ENCODE measurements at regions not wholly inside any gene's neighbourhood (a gene's known extent, or its start where the extent isn't known, plus 50 kb on each side); places are given as distances from the start of the nearest gene placed in this dataset.
A peak's percentile ranks its signal among the peaks of the same experiment; 100 is the strongest.

DNA sequence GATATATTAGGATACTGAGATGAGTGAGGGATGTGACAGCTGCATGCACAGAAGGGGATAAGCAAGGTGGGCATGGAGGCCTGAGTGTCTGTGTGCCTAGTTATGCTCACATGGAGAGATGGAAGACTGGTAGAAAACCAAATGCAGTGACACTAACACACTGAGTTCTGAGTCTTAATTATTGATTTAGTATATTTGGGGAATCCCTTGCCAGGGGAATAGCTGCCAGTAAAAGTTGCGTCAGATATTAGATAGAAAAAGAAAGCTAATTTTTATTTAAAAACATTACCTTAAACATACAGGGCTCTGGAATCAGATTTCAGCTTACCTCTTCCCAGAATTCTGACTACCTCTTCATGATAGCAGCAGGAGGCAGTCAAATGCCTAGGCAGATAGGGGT, 620.5 kb downstream of the METTL15 start:
- in situ Hi-C loops (cut with HindIII; ENCODE audit: low pct_unique_long_range_greater_than_20kb, low sequenced_read_pairs): no loop called here
- no peak for DNase-seq (ENCODE audit: low read depth, low spot score)

DNA sequence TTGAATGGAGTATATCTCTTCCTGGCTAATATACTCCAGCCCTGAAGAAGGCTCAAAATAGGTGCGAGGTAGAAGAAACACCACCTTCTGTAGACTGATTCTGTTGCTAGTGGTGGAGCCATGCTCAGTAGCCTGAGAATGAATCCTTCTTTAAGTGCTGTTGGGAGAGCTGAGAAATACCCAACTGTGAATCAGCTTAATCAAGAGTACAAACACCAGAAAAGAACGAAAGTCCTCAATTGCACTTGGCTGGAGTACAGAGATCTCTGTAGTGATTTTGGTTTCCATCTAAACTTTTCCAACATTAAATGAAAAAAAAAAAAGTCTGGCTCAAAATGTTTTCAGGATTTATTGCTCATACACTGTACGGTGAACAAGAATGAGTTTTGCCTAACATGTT, 619.1 kb downstream of the METTL15 start:
- no peak for DNase-seq (ENCODE audit: low read depth, low spot score)
- in situ Hi-C loops (cut with HindIII; ENCODE audit: low pct_unique_long_range_greater_than_20kb, low sequenced_read_pairs): no loop called here

DNA sequence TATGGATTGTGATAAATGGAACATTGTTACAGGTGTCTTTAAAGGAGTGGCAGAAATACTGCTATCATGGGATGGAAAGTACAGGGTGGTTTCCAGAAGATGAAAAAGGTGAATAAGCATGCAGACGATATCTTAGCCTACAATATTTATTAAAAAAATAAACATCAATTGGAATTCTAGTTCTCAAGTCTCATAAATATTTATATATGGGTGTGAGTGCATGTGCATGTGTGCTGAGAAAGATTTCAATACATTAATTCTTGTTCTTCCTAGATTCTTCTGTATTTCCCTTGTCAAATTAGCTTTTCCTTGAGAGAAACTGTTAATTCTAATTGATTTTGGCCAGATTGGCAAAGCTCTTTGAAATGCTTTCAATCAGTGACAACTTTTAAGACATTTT, 618.2 kb downstream of the METTL15 start:
- in situ Hi-C loops (cut with HindIII; ENCODE audit: low pct_unique_long_range_greater_than_20kb, low sequenced_read_pairs): no loop called here
- DNase-seq (ENCODE audit: low read depth, low spot score): no peak

DNA sequence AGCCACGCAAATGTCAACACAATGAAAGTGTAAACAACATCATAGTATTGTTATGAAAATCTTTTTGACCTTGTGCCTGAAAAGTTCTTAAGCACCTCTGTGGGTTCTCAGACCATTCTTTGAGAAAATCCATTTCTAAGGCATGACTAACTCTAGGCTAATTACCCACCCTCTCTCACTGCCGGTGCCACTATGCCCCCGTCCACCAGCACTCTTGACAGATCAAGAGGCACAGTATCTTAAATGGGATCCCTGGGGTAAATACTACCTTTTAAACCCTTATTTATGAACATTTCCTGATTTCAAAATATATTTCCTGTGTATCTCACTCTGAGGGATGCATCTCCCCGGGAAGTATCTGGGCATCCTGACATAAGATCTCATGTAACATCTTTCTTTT, 607.5 kb downstream of the METTL15 start:
- in situ Hi-C loops (cut with HindIII; ENCODE audit: low pct_unique_long_range_greater_than_20kb, low sequenced_read_pairs): no loop called here
- no peak for DNase-seq (ENCODE audit: low read depth, low spot score)

DNA sequence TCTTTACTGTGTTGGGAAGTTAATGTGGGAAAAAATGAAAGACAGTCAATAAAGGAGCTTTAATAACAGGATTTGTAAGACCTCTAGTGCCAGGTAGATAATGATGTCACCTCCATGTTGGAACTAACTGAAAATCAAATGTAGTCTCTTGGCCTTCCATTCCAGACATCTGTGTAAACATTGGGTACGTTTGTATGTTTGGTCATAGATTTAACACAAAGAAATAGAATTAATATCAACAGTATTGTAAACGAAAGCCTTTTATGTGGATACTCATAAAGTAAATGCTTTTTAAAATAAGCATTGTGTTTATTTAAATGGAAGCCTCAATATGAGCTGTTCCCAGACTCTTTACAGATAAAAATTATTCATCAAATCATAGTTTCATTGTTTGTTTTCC, 605.7 kb downstream of the METTL15 start:
- in situ Hi-C loops (cut with HindIII; ENCODE audit: low pct_unique_long_range_greater_than_20kb, low sequenced_read_pairs): no loop called here
- no peak for DNase-seq (ENCODE audit: low read depth, low spot score)

DNA sequence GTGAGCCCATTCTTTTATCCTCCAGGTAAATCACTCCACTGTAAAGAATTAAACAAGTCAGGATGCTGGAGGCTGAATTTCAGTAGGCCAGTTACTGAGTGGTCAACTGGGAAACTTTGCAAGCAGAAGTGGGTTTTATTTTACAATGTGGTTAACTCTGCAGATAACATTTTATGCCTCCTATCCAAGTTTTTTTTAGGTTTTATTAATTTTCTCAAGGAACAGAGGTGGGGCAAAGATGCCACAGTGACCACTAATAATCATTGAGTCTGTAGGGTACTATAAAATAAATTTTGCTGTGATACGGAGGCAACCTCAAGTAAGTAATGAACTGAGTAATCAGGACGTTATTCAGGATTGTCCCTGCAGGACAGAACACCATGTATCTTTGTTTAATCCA, 599.9 kb downstream of the METTL15 start:
- in situ Hi-C loops (cut with HindIII; ENCODE audit: low pct_unique_long_range_greater_than_20kb, low sequenced_read_pairs): no loop called here
- no peak for DNase-seq (ENCODE audit: low read depth, low spot score)

DNA sequence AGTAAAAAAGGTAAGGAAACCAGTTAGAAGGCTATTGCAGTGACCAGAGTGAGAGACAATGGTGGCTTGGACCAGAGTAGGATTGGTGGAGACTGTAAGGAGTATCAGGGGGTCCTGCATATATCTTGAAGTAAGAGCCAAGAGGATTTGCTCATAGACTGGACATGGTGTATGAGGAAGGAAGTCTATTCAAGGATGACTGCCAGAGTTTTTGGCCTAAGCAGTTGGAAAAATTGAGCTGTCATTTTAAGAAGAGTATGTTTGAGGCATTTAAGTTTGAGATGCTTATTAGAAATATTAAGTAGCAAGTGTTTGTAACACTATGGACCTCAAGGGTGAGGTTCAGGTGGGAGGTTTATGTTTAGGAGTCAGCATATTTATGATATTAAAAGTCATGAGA, 596.6 kb downstream of the METTL15 start:
- no peak for DNase-seq (ENCODE audit: low read depth, low spot score)
- in situ Hi-C loops (cut with HindIII; ENCODE audit: low pct_unique_long_range_greater_than_20kb, low sequenced_read_pairs): no loop called here

DNA sequence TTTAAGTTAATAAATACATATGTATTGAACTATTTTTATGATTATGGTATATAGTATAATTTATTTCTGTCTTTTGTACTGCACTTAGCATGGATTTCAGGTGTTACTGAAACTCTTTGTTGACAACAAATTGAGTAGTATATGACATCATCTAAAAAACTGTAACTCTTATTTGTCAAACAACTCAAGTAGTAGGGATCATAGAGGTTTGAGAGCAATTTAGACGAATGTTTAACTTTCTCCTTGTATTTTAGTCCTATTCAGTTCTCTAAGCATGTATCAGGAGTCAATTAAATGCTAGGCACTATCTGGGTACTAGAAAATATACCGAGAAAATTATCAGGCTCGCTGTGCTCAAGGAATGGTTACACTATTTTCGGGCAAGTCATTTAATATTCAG, 595.2 kb downstream of the METTL15 start:
- DNase-seq (ENCODE audit: low read depth, low spot score): no peak
- in situ Hi-C loops (cut with HindIII; ENCODE audit: low pct_unique_long_range_greater_than_20kb, low sequenced_read_pairs): no loop called here

DNA sequence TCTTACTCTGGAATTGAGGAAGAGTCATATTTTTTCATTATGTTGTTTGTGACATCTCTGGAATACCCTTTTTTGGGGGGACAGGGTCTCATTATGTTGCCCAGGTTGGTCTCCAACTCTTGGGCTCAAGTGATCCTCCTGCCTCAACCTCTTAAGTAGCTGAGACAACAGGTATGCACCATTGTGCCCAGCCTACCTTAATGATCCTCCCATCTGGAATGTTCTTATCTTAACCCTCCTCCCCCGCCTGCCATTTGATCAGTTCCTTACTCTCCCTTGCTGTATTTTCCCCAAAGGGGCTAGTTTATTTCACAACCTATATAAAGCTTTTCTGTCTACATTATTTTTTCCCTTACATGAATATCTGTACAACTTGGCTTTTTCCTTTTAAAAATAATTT, 594.7 kb downstream of the METTL15 start:
- in situ Hi-C loops (cut with HindIII; ENCODE audit: low pct_unique_long_range_greater_than_20kb, low sequenced_read_pairs): no loop called here
- no peak for DNase-seq (ENCODE audit: low read depth, low spot score)

DNA sequence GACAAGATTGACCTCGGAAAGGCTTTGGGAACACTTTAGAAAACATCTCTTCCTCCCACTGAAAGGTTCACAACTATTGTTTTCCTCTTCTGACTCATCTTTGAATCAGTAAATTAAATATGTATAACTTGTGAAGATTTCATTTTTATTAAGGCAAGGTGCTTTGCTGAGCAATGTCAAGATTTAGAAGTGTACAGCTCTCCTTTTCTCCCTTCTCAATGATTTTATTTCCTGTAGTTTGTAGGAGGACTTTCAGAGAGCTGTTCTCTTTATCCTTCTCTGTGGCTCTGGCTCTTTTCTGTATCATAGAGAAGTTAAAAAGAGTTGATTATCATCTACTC, 594.2 kb downstream of the METTL15 start:
- in situ Hi-C loops (cut with HindIII; ENCODE audit: low pct_unique_long_range_greater_than_20kb, low sequenced_read_pairs): no loop called here
- no peak for DNase-seq (ENCODE audit: low read depth, low spot score)

DNA sequence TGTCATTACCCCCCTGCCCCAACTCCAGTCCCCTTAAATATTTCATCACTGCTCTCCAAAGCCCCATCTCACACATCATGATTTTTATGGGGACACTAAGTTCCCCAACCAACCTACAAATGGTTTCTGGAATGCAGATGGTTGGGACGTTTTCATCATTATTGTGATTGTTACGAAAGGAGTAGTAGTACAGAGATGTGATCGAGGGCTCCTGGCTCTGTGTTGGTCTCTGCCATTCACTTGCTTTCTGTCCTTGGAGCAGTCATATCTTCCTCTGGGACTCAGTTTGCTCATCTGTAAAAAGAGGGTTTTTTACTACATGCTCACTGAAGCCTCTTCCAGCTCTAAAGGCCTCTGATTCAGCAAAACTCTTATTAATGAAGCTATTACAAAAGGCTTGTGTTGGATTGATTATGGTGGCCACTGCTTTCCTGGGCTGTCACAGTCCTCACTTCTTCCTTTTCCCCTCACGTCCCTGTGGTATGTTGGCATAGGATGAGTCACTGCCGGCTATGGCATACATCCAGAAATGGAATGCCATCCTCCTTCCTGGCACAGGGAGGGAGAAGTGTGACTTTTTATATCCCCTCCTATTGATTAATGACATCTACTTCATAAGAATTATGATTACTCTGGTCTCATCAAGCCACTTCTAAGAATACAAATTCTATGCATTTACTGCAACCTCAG, 593.7 kb downstream of the METTL15 start:
- in situ Hi-C loops (cut with HindIII; ENCODE audit: low pct_unique_long_range_greater_than_20kb, low sequenced_read_pairs): no loop called here
- DNase-seq (ENCODE audit: low read depth, low spot score): peak; percentile 31

DNA sequence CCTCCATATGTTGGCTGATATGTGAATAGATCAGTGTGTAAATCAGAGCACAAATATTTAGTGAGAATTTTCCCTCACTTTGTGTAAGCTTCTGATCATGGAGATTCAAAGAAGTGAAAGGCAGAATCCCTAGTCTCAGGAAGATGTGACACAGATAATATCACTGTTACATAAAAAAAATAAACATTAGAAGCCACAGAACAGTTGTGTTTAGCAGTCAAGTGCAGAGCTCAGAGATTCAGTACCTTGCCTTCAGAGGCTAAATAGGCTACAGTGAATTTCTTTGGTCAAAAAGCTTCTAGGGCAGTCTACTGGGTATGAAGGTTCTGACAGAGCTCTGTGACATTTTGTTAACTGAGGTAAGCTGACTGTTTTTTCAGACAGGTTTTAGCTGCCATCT, 591.5 kb downstream of the METTL15 start:
- in situ Hi-C loops (cut with HindIII; ENCODE audit: low pct_unique_long_range_greater_than_20kb, low sequenced_read_pairs): no loop called here
- no peak for DNase-seq (ENCODE audit: low read depth, low spot score)

DNA sequence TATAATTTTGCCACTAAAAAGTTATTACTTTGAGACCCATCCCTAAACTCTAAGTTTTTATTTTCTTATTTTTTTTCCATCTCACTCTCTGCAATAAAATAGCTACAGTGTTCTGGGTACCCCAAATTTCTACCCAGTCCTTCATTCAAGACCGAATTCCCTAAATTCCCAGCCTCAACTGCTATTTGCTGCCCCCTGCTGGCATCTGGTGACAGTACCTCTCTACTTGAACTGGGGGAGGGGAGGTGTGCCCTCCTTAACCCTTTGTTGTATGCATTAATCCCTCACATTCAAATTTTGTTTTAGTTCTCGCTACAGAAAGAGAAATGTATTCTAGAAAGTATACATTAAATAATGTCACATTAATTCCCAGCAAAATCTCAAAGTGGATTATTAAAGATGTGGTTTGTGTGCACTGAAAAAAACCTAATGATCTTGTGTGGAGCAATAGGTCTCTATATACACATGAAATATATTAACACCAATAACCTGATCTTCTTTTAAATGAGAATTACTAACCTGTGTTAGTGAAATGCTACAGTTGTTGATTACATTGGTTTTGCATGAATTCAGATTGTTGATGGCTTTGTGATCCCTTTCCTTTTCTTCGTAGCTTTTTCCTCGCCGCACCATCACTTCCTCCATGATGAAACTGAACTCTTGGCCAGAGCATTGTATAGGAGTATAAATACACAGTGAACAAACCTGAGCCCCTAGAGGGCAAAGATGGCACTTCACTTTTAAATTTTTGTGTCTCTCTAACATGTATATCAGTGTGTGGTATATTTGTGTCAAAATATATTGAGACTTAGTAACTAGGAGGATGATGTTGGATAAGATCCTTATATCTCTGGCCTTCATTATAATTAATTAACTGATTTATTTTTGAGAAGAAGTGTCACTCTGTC, 590.0 kb downstream of the METTL15 start:
- in situ Hi-C loops (cut with HindIII; ENCODE audit: low pct_unique_long_range_greater_than_20kb, low sequenced_read_pairs): no loop called here
- DNase-seq (ENCODE audit: low read depth, low spot score): peak; percentile 68

DNA sequence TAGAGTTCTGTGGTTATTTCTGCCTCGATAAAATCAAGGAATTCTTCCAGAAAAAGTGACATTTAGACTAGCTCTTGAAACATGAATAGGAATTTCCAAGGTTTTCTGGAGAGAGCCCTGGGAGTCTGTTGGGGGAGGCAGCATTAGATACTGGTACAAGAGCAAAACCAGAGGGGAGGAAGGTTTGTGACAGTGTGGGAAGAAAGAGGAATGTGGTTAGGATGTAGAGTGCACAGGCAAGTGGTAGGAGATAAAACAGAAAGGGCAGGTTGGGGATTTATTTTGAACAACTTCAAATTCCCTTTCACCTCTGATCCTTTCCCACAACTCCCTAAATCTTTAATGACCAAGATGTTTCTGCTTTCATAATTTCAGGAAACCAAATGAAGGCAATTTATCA, 588.4 kb downstream of the METTL15 start:
- DNase-seq (ENCODE audit: low read depth, low spot score): no peak
- in situ Hi-C loops (cut with HindIII; ENCODE audit: low pct_unique_long_range_greater_than_20kb, low sequenced_read_pairs): no loop called here

DNA sequence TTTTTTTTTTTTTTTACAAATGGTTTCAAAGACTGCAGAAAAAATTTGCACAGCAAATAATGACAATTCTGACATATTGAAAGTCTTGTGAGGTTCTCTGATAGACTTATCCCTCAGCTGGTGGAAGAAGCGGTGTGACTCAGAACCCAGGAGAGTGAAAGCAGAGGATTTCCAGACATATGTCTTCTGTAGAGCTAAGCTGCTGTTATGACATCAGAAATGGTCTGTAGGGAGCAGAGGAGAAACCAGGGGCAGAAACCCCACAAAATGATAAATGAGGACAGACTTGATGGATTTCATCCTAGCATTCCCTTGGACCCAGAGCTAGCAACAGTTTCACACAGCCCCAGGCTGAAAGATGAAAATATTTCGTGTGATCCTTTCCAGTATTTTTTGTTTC, 582.6 kb downstream of the METTL15 start:
- no peak for DNase-seq (ENCODE audit: low read depth, low spot score)
- in situ Hi-C loops (cut with HindIII; ENCODE audit: low pct_unique_long_range_greater_than_20kb, low sequenced_read_pairs): no loop called here

DNA sequence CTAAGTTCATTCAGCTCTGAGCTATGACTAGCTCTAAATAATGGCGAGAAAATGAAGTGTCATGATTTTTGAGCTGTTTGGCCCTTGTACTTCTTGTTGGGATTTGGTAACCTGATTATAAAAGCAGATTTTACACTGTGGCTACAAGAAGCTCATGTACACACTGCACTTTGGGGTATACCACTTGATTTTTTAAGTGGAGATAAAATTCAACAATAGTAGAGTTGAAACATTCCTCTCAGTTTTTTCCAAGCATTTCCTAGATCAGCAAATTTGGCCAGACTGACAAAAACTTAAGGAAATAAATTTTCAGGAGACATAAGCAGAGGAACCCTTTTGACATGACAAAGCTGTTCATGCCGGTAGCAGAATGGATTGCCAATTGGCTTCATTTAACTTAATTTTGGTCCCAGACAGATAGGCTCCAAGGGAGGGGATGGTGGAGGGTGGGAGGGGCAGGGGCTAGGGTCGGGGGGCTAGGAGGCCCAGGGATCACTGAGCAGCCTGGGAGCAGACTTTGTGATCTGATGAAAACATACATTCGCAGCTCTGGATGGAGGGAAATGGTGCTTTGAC, 575.9 kb downstream of the METTL15 start:
- in situ Hi-C loops (cut with HindIII; ENCODE audit: low pct_unique_long_range_greater_than_20kb, low sequenced_read_pairs): no loop called here
- DNase-seq (ENCODE audit: low read depth, low spot score): no peak

DNA sequence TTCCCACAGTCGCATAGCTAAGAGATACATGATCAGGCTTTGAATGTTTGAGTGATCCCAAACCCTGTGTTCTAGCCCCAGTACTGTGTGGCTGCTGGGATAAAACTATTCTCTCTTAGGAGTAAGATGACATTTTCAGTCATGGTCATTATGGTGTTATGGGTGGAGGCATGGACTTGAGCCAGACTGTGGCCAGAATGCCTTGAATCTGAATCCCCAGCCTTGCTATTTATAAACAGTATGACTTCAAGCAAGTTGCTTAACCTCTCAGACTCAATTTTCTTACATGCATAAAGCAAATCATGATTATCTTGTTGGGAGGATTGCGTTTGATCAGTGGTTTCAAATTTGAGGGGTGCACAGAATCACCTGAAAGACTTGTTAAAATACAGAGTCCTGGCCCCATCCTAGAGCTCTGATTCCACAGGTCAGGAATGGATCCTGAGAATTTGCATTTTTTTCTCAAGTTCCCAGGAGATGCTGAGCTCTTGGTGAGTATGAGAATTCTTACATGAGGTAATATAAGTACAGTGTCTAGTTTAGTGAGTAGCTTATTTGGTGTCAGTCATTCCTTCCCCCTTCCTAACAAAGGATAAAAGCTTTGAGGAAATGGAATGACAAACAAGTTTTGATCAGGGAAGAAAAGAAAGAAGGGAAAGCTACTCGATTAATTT, 571.7 kb downstream of the METTL15 start:
- in situ Hi-C loops (cut with HindIII; ENCODE audit: low pct_unique_long_range_greater_than_20kb, low sequenced_read_pairs): no loop called here
- no peak for DNase-seq (ENCODE audit: low read depth, low spot score)

DNA sequence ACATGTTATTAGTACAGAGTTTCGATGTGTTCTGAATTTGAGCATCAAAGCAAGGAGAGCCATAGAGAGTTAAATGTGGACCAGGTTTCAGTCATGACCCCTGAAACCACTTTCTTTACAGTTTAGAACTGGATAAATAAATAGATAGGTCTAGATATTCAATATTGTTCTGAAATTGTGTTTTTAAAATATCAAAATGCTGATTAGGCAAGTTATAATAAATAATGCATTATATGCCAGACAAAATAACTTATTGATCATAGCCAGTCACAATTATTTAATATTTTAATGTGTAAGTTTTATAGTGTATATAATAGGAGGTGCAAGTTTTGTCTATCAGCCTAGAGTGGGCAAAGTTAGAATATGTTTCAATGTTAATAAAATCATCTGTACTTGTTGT, 569.5 kb downstream of the METTL15 start:
- no peak for DNase-seq (ENCODE audit: low read depth, low spot score)
- in situ Hi-C loops (cut with HindIII; ENCODE audit: low pct_unique_long_range_greater_than_20kb, low sequenced_read_pairs): no loop called here

Measured in SK-MEL-5 (cell line).